ENCODE measurements at regions not wholly inside any gene's neighbourhood (a gene's known extent, or its start where the extent isn't known, plus 50 kb on each side); places are given as distances from the start of the nearest gene placed in this dataset.
"Not testable (repeated sequence)": the region's sequence is repeated elsewhere in the genome, so short reads cannot be mapped to it uniquely, and the experiment has no call there.

- no peak for DNase-seq (ENCODE audit: low spot score)
- TF ChIP-seq, protein P1, sequence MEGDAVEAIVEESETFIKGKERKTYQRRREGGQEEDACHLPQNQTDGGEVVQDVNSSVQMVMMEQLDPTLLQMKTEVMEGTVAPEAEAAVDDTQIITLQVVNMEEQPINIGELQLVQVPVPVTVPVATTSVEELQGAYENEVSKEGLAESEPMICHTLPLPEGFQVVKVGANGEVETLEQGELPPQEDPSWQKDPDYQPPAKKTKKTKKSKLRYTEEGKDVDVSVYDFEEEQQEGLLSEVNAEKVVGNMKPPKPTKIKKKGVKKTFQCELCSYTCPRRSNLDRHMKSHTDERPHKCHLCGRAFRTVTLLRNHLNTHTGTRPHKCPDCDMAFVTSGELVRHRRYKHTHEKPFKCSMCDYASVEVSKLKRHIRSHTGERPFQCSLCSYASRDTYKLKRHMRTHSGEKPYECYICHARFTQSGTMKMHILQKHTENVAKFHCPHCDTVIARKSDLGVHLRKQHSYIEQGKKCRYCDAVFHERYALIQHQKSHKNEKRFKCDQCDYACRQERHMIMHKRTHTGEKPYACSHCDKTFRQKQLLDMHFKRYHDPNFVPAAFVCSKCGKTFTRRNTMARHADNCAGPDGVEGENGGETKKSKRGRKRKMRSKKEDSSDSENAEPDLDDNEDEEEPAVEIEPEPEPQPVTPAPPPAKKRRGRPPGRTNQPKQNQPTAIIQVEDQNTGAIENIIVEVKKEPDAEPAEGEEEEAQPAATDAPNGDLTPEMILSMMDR (IDR thresholded peaks at IDR 0.05; ENCODE audit: extremely low read depth, insufficient read depth, missing control alignments), result no peak
Measured at GRCh38 chr10:33022090-33022489, 64.1 kb upstream of the ITGB1 start.

GRCh38 chr10:33016988-33017387 lies 59.0 kb upstream of the ITGB1 start:
- TF ChIP-seq, protein P1 (IDR thresholded peaks at IDR 0.05; ENCODE audit: extremely low read depth, insufficient read depth, missing control alignments), result no peak
- no peak for DNase-seq (ENCODE audit: low spot score)
- in situ Hi-C loops (cut with MboI; ENCODE audit: low pct_unique_long_range_greater_than_20kb, low sequenced_read_pairs, unreplicated experiment), result no loop called here

More at GRCh38 chr10:33022090-33022489, 64.1 kb upstream of the ITGB1 start:
- in situ Hi-C loops (cut with MboI; ENCODE audit: low pct_unique_long_range_greater_than_20kb, low sequenced_read_pairs, unreplicated experiment), result no loop called here

DNA sequence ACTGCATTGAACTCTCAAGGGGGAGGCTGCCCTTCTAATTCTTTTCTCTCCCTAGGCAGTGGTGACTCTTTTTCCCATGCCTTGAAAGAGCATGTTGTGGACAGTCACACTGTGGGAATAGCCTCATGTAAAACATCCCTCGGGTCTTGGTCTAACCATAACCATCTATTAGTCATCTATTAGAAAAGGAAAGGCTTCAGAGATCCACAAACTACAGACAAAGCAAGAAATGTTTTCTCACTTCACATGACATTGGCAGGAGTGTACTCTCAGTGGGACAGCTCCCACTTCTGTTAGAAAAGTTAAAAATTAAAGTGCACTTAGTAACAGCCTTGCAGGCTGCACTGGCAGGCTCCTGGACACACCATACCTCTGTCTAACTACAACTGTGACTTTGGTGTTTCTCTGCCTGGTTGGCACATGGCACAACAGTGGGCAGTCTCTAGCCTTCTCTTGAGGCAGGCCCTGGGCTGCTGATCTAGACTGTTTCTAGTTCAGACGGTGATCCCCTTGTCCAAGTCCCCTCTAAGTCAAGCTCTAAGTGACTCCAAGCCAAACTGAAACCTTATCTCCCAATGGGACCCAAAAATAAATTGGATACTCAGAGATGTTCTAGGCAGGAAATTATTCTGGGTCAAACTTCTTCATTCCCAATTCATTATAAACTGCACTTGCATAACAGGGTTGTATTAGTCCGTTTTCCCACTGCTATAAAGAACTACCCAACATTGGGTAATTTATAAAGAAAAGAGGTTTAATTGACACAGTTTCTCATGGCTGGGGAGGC lies 57.9 kb upstream of the ITGB1 start:
- TF ChIP-seq, protein P1 (IDR thresholded peaks at IDR 0.05; ENCODE audit: extremely low read depth, insufficient read depth, missing control alignments), result no peak
- in situ Hi-C loops (cut with MboI; ENCODE audit: low pct_unique_long_range_greater_than_20kb, low sequenced_read_pairs, unreplicated experiment), result no loop called here
- no peak for DNase-seq (ENCODE audit: low spot score)

GRCh38 chr10:33013331-33013730 lies 55.3 kb upstream of the ITGB1 start:
- DNase-seq (ENCODE audit: low spot score); in situ Hi-C loops (cut with MboI; ENCODE audit: low pct_unique_long_range_greater_than_20kb, low sequenced_read_pairs, unreplicated experiment): not testable (repeated sequence)

- no peak for DNase-seq (ENCODE audit: low spot score)
- TF ChIP-seq, protein P1 (IDR thresholded peaks at IDR 0.05; ENCODE audit: extremely low read depth, insufficient read depth, missing control alignments), result no peak
- in situ Hi-C loops (cut with MboI; ENCODE audit: low pct_unique_long_range_greater_than_20kb, low sequenced_read_pairs, unreplicated experiment), result no loop called here
Measured at GRCh38 chr10:33012306-33012705, 54.3 kb upstream of the ITGB1 start.

- in situ Hi-C loops (cut with MboI; ENCODE audit: low pct_unique_long_range_greater_than_20kb, low sequenced_read_pairs, unreplicated experiment), result no loop called here
- TF ChIP-seq, protein P1 (IDR thresholded peaks at IDR 0.05; ENCODE audit: extremely low read depth, insufficient read depth, missing control alignments), result no peak
- DNase-seq (ENCODE audit: low spot score), result no peak
Measured at GRCh38 chr10:33010132-33011037, 52.4 kb upstream of the ITGB1 start.

Measured in GM13977 (cell line).